ENCODE measurements at regions not wholly inside any gene's neighbourhood (a gene's known extent, or its start where the extent isn't known, plus 50 kb on each side); places are given as distances from the start of the nearest gene placed in this dataset.

DNA sequence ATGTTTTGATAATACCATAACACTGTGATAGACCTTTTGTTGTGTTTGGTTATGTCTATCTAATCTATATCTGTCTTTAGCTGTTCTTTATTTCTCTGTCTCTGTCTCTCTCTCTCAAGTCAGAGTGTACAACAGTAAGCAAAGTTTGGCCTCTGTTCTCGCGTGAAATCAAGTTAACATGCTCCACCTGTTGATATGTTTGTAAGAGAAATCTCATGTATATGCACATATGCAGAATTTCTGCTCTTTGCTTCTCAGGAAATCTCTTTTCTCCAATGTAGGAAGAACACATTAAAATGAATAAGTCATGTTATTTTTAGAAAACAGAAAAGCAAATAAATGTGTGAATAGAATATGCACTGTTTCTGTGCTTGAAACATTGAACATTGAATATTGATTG is 425.5 kb upstream of the SEMA6D start:
- TF ChIP-seq, protein P1, sequence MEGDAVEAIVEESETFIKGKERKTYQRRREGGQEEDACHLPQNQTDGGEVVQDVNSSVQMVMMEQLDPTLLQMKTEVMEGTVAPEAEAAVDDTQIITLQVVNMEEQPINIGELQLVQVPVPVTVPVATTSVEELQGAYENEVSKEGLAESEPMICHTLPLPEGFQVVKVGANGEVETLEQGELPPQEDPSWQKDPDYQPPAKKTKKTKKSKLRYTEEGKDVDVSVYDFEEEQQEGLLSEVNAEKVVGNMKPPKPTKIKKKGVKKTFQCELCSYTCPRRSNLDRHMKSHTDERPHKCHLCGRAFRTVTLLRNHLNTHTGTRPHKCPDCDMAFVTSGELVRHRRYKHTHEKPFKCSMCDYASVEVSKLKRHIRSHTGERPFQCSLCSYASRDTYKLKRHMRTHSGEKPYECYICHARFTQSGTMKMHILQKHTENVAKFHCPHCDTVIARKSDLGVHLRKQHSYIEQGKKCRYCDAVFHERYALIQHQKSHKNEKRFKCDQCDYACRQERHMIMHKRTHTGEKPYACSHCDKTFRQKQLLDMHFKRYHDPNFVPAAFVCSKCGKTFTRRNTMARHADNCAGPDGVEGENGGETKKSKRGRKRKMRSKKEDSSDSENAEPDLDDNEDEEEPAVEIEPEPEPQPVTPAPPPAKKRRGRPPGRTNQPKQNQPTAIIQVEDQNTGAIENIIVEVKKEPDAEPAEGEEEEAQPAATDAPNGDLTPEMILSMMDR (IDR thresholded peaks at IDR 0.05; ENCODE audit: low read depth, low read length) = no peak
- H3K4me3 ChIP-seq (ENCODE audit: low read depth, low read length) = no peak overlapping the region

DNA sequence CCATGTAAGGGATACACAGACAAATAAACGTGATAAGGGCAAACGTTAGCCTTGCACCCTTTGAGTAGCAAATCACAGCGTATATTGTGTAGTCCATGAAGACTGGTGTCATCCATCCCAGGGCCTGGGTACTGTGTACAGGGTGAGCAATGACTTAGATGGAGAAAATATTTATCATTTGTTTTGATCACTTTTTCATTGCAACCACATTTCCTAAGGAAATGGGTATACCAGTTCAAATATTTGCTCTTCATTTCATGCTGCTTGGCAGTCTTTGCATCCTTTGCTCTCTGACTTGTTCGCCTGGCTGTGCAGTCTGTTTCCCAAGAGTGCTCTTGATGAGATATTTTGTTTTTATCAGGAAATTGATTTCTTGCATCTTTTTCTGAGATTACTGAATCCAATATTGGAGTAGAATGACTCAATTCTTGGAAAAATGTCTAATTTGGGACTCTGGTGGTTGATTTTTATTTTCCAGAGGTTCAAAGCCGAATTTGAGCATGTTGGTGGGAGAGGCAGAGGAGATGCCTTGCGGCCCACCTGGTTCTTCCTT is 424.6 kb upstream of the SEMA6D start:
- TF ChIP-seq, protein P1 (IDR thresholded peaks at IDR 0.05; ENCODE audit: low read depth, low read length) = no peak

DNA sequence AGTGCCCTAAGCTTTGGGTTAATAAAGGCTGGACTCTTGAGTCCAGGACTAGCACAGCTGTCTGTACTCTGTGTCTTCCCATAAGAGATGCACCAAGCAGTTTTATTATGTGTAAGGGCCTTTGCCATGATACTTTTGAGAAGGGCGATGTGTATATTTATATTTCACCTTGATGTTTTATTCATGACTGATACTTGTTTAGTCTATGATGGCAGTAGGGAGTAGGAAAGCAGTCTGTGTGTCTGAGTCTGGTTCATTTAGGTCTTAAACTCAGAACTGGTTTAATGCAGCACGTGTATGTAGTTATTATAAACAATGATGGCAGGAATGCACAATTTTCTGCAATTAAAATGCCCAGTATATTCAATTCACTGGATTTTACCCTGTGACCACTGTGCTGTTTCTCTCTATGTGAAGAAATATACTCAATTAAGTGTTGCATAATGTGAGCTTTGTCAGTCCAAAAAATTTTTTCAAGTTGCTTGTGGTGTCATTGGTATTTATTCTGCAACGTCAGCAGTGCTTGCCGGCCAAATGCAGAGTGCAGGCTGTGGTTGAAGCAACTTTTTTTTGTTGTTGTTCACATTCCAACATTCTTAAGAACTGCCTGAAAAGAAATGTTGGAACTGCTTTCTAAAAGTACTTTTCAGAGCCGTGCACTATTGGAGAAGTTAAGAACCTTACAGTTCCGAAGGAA is 423.7 kb upstream of the SEMA6D start:
- TF ChIP-seq, protein P1 (IDR thresholded peaks at IDR 0.05; ENCODE audit: low read depth, low read length) = no peak

More for the DNA sequence above, 424.6 kb upstream of the SEMA6D start:
- no peak overlapping the region for H3K4me3 ChIP-seq (ENCODE audit: low read depth, low read length)

DNA sequence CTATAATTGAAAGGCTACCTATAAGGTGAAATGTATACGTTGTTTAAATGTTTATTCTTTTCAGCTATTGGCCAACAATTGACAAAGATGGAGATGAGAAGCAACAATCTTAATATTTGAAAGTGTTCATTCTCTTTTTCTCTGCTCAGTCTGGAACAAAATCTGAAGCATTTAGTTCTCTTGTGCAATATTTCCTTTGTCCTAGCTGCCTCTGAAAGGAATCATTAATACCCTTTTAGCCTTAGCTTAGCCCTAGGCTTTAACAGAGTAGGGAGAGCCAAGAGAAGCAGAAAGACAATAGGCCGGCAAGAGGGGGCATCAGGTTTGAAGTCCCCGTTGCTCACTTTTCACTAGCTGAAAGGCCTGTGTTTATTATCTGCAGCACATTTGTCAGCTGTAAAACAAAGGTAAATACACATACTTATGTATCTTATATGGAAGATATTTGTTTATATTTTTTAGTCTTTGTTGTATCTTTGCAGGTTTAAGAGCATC is 422.5 kb upstream of the SEMA6D start:
- TF ChIP-seq, protein P1 (IDR thresholded peaks at IDR 0.05; ENCODE audit: low read depth, low read length) = no peak
- no peak overlapping the region for H3K4me3 ChIP-seq (ENCODE audit: low read depth, low read length)

More for the DNA sequence above, 423.7 kb upstream of the SEMA6D start:
- no peak overlapping the region for H3K4me3 ChIP-seq (ENCODE audit: low read depth, low read length)

DNA sequence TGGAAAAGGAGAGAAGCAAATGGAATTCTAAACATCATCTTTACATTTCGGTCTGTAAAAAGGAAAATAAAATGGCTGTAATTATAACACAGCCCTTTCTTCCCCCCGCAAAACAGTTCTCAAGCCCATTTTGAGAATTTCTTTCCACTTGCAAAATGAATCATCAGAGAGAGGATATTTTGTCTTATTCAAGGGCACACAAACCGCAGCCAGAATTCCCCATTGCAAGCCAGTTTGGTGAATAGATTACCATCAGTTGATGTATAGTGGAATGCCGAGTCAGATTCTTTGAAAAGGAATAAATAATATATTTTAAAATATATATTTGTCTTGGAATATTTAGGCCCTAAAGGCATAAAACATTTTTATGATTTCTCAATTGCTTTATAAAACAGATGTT is 420.4 kb upstream of the SEMA6D start:
- TF ChIP-seq, protein P1 (IDR thresholded peaks at IDR 0.05; ENCODE audit: low read depth, low read length) = no peak

DNA sequence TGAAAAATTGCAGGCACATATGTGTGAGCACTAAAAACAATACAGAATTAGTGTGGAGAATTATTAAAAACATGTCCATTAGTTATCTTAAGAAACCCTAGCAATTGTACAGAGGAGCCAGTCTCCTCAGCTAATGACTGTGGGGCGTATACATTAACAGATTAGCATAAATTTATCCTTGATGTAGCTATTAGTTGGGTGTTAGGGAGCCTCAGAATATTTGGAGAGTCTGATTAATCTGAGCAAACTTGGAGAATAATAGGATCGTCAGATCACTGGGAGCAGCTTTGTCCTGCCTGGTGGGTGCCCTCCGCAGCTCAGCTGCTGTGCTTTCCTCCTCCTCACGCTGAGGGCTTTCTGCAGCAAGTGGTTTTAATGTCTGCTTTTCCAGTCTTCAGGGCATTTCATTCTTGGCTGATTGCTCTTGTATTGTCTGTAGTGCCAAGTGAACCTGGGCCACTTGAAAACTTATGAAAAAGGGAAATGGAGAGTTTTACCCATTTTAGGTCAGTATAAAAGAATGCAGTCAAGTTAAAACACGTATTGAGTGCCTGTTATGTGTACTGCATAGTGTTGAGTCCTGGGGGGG is 417.4 kb upstream of the SEMA6D start:
- H3K4me3 ChIP-seq (ENCODE audit: low read depth, low read length) = no peak overlapping the region
- TF ChIP-seq, protein P1 (IDR thresholded peaks at IDR 0.05; ENCODE audit: low read depth, low read length) = no peak

More for the DNA sequence above, 420.4 kb upstream of the SEMA6D start:
- H3K4me3 ChIP-seq (ENCODE audit: low read depth, low read length) = no peak overlapping the region

DNA sequence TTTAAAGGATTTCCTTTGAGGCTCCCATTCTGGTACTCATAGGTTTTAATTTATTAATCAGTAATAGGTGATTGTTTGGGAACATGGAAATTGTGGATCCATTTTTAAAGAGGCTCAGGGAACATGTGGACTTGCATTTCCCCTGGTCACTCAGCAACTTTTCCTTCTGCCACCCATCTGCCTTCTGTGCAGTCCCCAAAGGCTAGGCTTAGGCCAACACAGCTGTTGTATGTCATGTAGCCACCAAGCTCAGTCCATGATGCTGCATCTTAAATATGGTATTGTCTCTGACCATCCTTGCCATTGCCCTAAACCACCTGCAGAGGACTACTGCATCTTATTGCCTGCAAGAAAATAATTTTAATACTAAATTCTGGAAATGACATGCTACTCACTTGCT is 416.7 kb upstream of the SEMA6D start:
- no peak overlapping the region for H3K4me3 ChIP-seq (ENCODE audit: low read depth, low read length)
- TF ChIP-seq, protein P1 (IDR thresholded peaks at IDR 0.05; ENCODE audit: low read depth, low read length) = no peak

Measured in WI38 (cell line).